ENCODE measurements at regions not wholly inside any gene's neighbourhood (a gene's known extent, or its start where the extent isn't known, plus 50 kb on each side); places are given as distances from the start of the nearest gene placed in this dataset.

GRCh38 chr4:176902710-176903323, 110.1 kb upstream of the VEGFC start:
- DNase-seq, result no peak

GRCh38 chr4:176906709-176907108, 114.0 kb upstream of the VEGFC start:
- DNase-seq, result no peak

GRCh38 chr4:176910646-176911045, 117.9 kb upstream of the VEGFC start:
- DNase-seq, result no peak

GRCh38 chr4:176919631-176920030, 126.9 kb upstream of the VEGFC start:
- no peak for DNase-seq

GRCh38 chr4:176920694-176921093, 128.0 kb upstream of the VEGFC start:
- no peak for DNase-seq

- no peak for DNase-seq
Observed at GRCh38 chr4:176921256-176921655, 128.5 kb upstream of the VEGFC start.

GRCh38 chr4:176924238-176924637, 131.5 kb upstream of the VEGFC start:
- no peak for DNase-seq

GRCh38 chr4:176925962-176926361, 133.2 kb upstream of the VEGFC start:
- no peak for DNase-seq

GRCh38 chr4:176927117-176927516, 134.4 kb upstream of the VEGFC start:
- DNase-seq, result no peak

- no peak for DNase-seq
Observed at GRCh38 chr4:176927664-176928063, 134.9 kb upstream of the VEGFC start.

GRCh38 chr4:176939445-176939844, 146.7 kb upstream of the VEGFC start:
- DNase-seq, result no peak

GRCh38 chr4:176945334-176945733, 152.6 kb upstream of the VEGFC start:
- no peak for DNase-seq

GRCh38 chr4:176949029-176949428, 156.3 kb upstream of the VEGFC start:
- DNase-seq, result no peak

- DNase-seq, result no peak
Observed at GRCh38 chr4:176953021-176953420, 160.3 kb upstream of the VEGFC start.

- no peak for DNase-seq
Observed at GRCh38 chr4:176957353-176958118, 164.8 kb upstream of the VEGFC start.

- DNase-seq, result no peak
Observed at GRCh38 chr4:176959980-176960379, 167.3 kb upstream of the VEGFC start.

- no peak for DNase-seq
Observed at GRCh38 chr4:176963121-176963520, 170.4 kb upstream of the VEGFC start.

- DNase-seq, result no peak
Observed at GRCh38 chr4:176964116-176964691, 171.5 kb upstream of the VEGFC start.

GRCh38 chr4:176967586-176967985, 174.9 kb upstream of the VEGFC start:
- no peak for DNase-seq

- no peak for DNase-seq
Observed at GRCh38 chr4:176968094-176968493, 175.4 kb upstream of the VEGFC start.

GRCh38 chr4:176969011-176969410, 176.3 kb upstream of the VEGFC start:
- no peak for DNase-seq

GRCh38 chr4:176970853-176971252, 178.1 kb upstream of the VEGFC start:
- DNase-seq, result no peak

- DNase-seq, result no peak
Observed at GRCh38 chr4:176971576-176972115, 178.9 kb upstream of the VEGFC start.

- DNase-seq, result no peak
Observed at GRCh38 chr4:176979416-176979815, 186.7 kb upstream of the VEGFC start.
